WTC11 (cell line): ENCODE measurements at regions not wholly inside any gene's neighbourhood (a gene's known extent, or its start where the extent isn't known, plus 50 kb on each side); places are given as distances from the start of the nearest gene placed in this dataset.

Experiments
- ATF2 ChIP-seq: sonication (generic); formaldehyde crosslinking; IDR thresholded peaks from 2 replicates; pipeline ENCODE4 v1.8.1; 2022; ENCODE audit warnings: low read depth, missing genetic modification reagents, borderline replicate concordance
- CREB1 ChIP-seq: sonication (generic); formaldehyde crosslinking; IDR thresholded peaks from 2 replicates; pipeline ENCODE4 v1.8.0; 2023; ENCODE audit warnings: mild to moderate bottlenecking, missing genetic modification reagents
- CREM ChIP-seq: sonication (generic); formaldehyde crosslinking; IDR thresholded peaks from 2 replicates; pipeline ENCODE4 v1.8.1; 2022; ENCODE audit warnings: mild to moderate bottlenecking, missing genetic modification reagents, moderate library complexity
- CTCF ChIP-seq: fragments of 200-600 bp; IDR thresholded peaks from 2 replicates; pipeline ENCODE4 v1.8.0; 2022; ENCODE audit warnings: antibody characterized with exemption
- JAZF1 ChIP-seq: fragments of 250-450 bp; sonication (Bioruptor Pico); IDR thresholded peaks from 2 replicates; pipeline ENCODE4 v1.9.0; 2021; ENCODE audit warnings: moderate library complexity, mild to moderate bottlenecking, inconsistent platforms
- JUN ChIP-seq: sonication (generic); formaldehyde crosslinking; IDR thresholded peaks from 2 replicates; pipeline ENCODE4 v1.8.0; 2023; ENCODE audit warnings: mild to moderate bottlenecking, missing genetic modification reagents
- NR3C1 ChIP-seq: sonication (generic); formaldehyde crosslinking; conservative IDR thresholded peaks from 2 replicates; pipeline ENCODE4 v1.8.1; 2023; ENCODE audit warnings: low read depth, mild to moderate bottlenecking, missing genetic modification reagents
- PRDM15 ChIP-seq: sonication (generic); formaldehyde crosslinking; IDR thresholded peaks from 2 replicates; pipeline ENCODE4 v1.8.0; 2022; ENCODE audit warnings: missing genetic modification reagents
- PREB ChIP-seq: sonication (generic); formaldehyde crosslinking; IDR thresholded peaks from 2 replicates; pipeline ENCODE4 v1.8.1; 2022; ENCODE audit warnings: mild to moderate bottlenecking, missing genetic modification reagents, moderate library complexity, borderline replicate concordance
- SMAD3 ChIP-seq: sonication (generic); formaldehyde crosslinking; IDR thresholded peaks from 2 replicates; pipeline ENCODE4 v1.8.0; 2022; ENCODE audit warnings: missing genetic modification reagents, mild to moderate bottlenecking, borderline replicate concordance
- SP1 ChIP-seq: sonication (generic); formaldehyde crosslinking; conservative IDR thresholded peaks from 2 replicates; pipeline ENCODE4 v1.8.1; 2022; ENCODE audit warnings: missing genetic modification reagents
- USF2 ChIP-seq: sonication (generic); formaldehyde crosslinking; IDR thresholded peaks from 2 replicates; pipeline ENCODE4 v1.8.1; 2023; ENCODE audit warnings: mild to moderate bottlenecking, missing genetic modification reagents, moderate library complexity
- ZNF138 ChIP-seq: sonication (generic); formaldehyde crosslinking; conservative IDR thresholded peaks from 2 replicates; pipeline ENCODE4 v1.8.1; 2022; ENCODE audit warnings: mild to moderate bottlenecking, moderate library complexity, missing genetic modification reagents
- ZSCAN18 ChIP-seq: fragments of 250-450 bp; sonication (Bioruptor Pico); IDR thresholded peaks from 2 replicates; pipeline ENCODE4 v2.1.2; 2022; ENCODE audit warnings: mild to moderate bottlenecking, moderate library complexity

- TF ChIP-seq CREB1 (CRISPR knock-in tag) (no peak), SP1 (CRISPR knock-in tag) (no peak), SMAD3 (CRISPR knock-in tag) (no peak), ZSCAN18 (CRISPR knock-in tag) (no peak), CTCF (no peak), PRDM15 (CRISPR knock-in tag) (no peak), ZNF138 (CRISPR knock-in tag) (no peak), NR3C1 (no peak), USF2 (CRISPR knock-in tag) (no peak), CREM (CRISPR knock-in tag) (no peak), JUN (CRISPR knock-in tag) (no peak), ATF2 (no peak), PREB (CRISPR knock-in tag) (no peak), JAZF1 (CRISPR knock-in tag) (no peak)
Measured at GRCh38 chr2:145807554-145807953, 1287.6 kb upstream of the ZEB2 start.
